ENCODE measurements at regions not wholly inside any gene's neighbourhood (a gene's known extent, or its start where the extent isn't known, plus 50 kb on each side); places are given as distances from the start of the nearest gene placed in this dataset.

GRCh38 chr5:129172580-129172979 lies 78.0 kb downstream of the ISOC1 start:
- TF ChIP-seq CTCF (conservative IDR thresholded peaks at IDR 0.05; ENCODE audit: low read length) (peak; percentile 26; the same call in 1 of the 2 replicates), EZH2phosphoT487 (IDR thresholded peaks at IDR 0.05; ENCODE audit: borderline replicate concordance, low read depth, low read length) (no peak)

Measured in OCI-LY7 (cell line).